Spleen (tissue), 11 donors: ENCODE measurements at regions not wholly inside any gene's neighbourhood (a gene's known extent, or its start where the extent isn't known, plus 50 kb on each side); places are given as distances from the start of the nearest gene placed in this dataset.
"Not testable (repeated sequence)": the region's sequence is repeated elsewhere in the genome, so short reads cannot be mapped to it uniquely, and the experiment has no call there.

Source experiments
- DNase-seq: peaks from one replicate; pipeline ENCODE4 v3.0.0-alpha.2; 2020
- H3K27ac ChIP-seq, 8 donors: fragments of 200-600 bp; sonication (generic) in 7 of 8; 1 replicate in 4 of 8; 2 replicates in 4 of 8; pipeline versions ENCODE4 v1.5.0 to v1.8.0; 2016 to 2021; ENCODE audit warnings: inconsistent platforms in 4 of 8, mild to moderate bottlenecking in 4 of 8, moderate library complexity in 1 of 8
- H3K27me3 ChIP-seq, 7 donors: fragments of 200-600 bp; sonication (generic) in 6 of 7; replicated peaks in 1 of 7; 1 replicate in 4 of 7; 2 replicates in 3 of 7; pipeline versions ENCODE4 v1.5.0 to v1.8.0; 2016 to 2021; ENCODE audit warnings: inconsistent platforms in 3 of 7, mild to moderate bottlenecking in 1 of 7
- H3K36me3 ChIP-seq, 6 donors: fragments of 200-600 bp; sonication (generic) in 5 of 6; 1 replicate in 4 of 6; 2 replicates in 2 of 6; pipeline versions ENCODE4 v1.5.0 to v1.8.0; 2016 to 2021; ENCODE audit warnings: inconsistent platforms in 2 of 6
- H3K4me1 ChIP-seq, 6 donors: fragments of 200-600 bp; sonication (generic) in 5 of 6; 1 replicate in 3 of 6; 2 replicates in 3 of 6; pipeline versions ENCODE4 v1.5.0 to v1.8.0; 2016 to 2021; ENCODE audit warnings: inconsistent platforms in 3 of 6
- H3K4me3 ChIP-seq, 8 donors: fragments of 200-600 bp; sonication (generic) in 7 of 8; 1 replicate in 4 of 8; 2 replicates in 4 of 8; pipeline versions ENCODE4 v1.5.0 to v1.8.0; 2016 to 2021; ENCODE audit warnings: inconsistent platforms in 4 of 8, mild to moderate bottlenecking in 4 of 8, moderate library complexity in 2 of 8
- H3K9me3 ChIP-seq, 8 donors: fragments of 200-600 bp; sonication (generic) in 7 of 8; 1 replicate in 4 of 8; 2 replicates in 4 of 8; pipeline versions ENCODE4 v1.5.0 to v1.8.0; 2016 to 2021; ENCODE audit warnings: inconsistent platforms in 4 of 8
- POLR2A ChIP-seq, 3 donors: fragments of 450-650 bp; IDR thresholded peaks; one replicate each; pipeline ENCODE4 v1.5.1; 2017; ENCODE audit warnings: antibody characterized with exemption in 3 of 3, mild to moderate bottlenecking in 1 of 3
- POLR2AphosphoS5 ChIP-seq, 3 donors: sonication (generic); formaldehyde crosslinking; IDR thresholded peaks; one replicate each; pipeline ENCODE4 v1.5.1; 2017; ENCODE audit warnings: antibody characterized with exemption in 3 of 3
- WGBS, 5 donors: extraction: QIAGEN DNeasy Blood & Tissue Kit in 3 of 5; methylation state at CpG; one replicate each; pipeline versions ENCODE4 v1.1.5 to v1.1.7; 2013 to 2018; 5-methylcytosine and 5-hydroxymethylcytosine counted together
- intact Hi-C: fragments of 100-400 bp; cut with DNase I; formaldehyde crosslinking; loops from one replicate; pipeline ENCODE4 v1.15.0; 2023; ENCODE audit warnings: low total_unique reads
- TF ChIP-seq, protein P1 (sequence below), 11 experiments: fragments of 200-600 bp in 7 of 11; fragments of 450-650 bp in 4 of 11; sonication (generic) in 4 of 11; IDR thresholded peaks in 8 of 11; conservative IDR thresholded peaks in 3 of 11; 1 replicate in 7 of 11; 2 replicates in 4 of 11; pipeline versions ENCODE4 v1.4.0 to v1.8.0; 2016 to 2021; ENCODE audit warnings: antibody characterized with exemption in 11 of 11, inconsistent platforms in 4 of 11, mild to moderate bottlenecking in 1 of 11
- donor health status: healthy with polysubstance abuse.
- donor health status: DM: no; HTN: no; CAD: no; lungs with moderate emphysema.
- donor health status: DM: no; HTN: no; CAD: no.
- donor health status: Bipolar disorder and iron deficiency.
- donor health status: healthy.
- donor health status: DM: no; HTN: no; CAD: no.
- donor health status: DM: yes; HTN: yes; CAD: no.

DNA sequence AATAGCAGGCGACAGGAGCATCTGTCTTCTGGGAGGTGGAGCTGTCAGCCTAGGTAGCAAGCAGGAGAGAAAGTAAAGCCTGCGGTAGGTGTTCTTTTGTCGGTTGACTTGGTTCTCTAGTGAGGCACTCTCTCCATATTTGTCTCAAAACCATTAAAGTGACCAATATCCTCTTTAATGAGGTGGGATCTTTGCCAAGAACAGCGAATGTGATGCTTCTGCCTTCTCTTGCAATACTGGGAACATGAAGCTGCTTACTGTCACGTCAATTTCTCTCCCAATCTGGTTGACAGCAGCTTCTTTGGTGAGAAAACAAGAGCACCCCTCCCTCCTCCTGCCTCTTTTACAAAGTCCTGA is 176.7 kb downstream of the ABCC12 start:
- WGBS, 5 donors: 55 to 68% (median 61%) methylated on average over 5 of the region's 5 CpGs
- intact Hi-C loops: no loop called here
- TF ChIP-seq POLR2A (IDR thresholded peaks at IDR 0.05) (no peak), POLR2AphosphoS5 (IDR thresholded peaks at IDR 0.05) (no peak)
- TF ChIP-seq, protein P1, sequence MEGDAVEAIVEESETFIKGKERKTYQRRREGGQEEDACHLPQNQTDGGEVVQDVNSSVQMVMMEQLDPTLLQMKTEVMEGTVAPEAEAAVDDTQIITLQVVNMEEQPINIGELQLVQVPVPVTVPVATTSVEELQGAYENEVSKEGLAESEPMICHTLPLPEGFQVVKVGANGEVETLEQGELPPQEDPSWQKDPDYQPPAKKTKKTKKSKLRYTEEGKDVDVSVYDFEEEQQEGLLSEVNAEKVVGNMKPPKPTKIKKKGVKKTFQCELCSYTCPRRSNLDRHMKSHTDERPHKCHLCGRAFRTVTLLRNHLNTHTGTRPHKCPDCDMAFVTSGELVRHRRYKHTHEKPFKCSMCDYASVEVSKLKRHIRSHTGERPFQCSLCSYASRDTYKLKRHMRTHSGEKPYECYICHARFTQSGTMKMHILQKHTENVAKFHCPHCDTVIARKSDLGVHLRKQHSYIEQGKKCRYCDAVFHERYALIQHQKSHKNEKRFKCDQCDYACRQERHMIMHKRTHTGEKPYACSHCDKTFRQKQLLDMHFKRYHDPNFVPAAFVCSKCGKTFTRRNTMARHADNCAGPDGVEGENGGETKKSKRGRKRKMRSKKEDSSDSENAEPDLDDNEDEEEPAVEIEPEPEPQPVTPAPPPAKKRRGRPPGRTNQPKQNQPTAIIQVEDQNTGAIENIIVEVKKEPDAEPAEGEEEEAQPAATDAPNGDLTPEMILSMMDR (IDR thresholded peaks at IDR 0.05 in 8 of 11, conservative IDR thresholded peaks at IDR 0.05 in 3 of 11): no peak

GRCh38 chr16:47978491-47979163 is 177.2 kb downstream of the ABCC12 start:
- DNase-seq: no peak
- no peak overlapping the region for H3K4me3 ChIP-seq
- H3K4me1 ChIP-seq: no peaks in the 10 kb centered on the region
- H3K27me3 ChIP-seq: no peaks in the 10 kb centered on the region
- no peaks in the 10 kb centered on the region for H3K9me3 ChIP-seq
- no peak overlapping the region for H3K27ac ChIP-seq
- TF ChIP-seq, protein P1 (IDR thresholded peaks at IDR 0.05 in 8 of 11, conservative IDR thresholded peaks at IDR 0.05 in 3 of 11): no peak
- TF ChIP-seq POLR2AphosphoS5 (IDR thresholded peaks at IDR 0.05) (no peak), POLR2A (IDR thresholded peaks at IDR 0.05) (no peak)
- intact Hi-C loops: no loop called here
- WGBS, 5 donors: 55 to 56% (median 56%) methylated on average over 4 of the region's 4 CpGs
- H3K36me3 ChIP-seq: no peaks in the 10 kb centered on the region

More for the DNA sequence above, 176.7 kb downstream of the ABCC12 start:
- Histone ChIP-seq H3K27me3 (peaks cover 0 to 1% (median 0%) of the 10 kb centered on the region in 7 donors), H3K4me1 (no peaks in the 10 kb centered on the region), H3K36me3 (no peaks in the 10 kb centered on the region), H3K9me3 (no peaks in the 10 kb centered on the region), H3K4me3 (no peak overlapping the region), H3K27ac (no peak overlapping the region)
- DNase-seq: no peak

DNA sequence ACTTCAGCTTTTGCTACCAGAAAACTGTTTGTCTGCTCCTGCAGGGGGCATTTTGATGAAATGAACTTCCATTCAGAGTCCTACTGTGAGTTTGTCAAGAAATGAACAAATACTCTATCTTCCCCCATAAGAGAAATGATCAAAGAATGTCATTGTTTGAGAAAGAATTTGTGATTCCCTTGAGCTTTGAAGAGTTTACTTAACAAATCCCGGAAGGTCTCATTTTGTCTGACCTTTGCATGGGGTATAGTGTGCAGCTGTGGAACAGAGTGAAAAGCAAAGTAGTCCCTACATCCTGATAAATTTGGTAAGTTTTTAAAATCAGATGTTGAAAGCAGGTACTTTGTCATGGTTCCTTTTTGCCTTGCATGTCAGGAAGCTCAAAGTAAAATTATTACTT is 178.0 kb downstream of the ABCC12 start:
- Histone ChIP-seq H3K4me3 (no peak overlapping the region), H3K27ac (no peak overlapping the region), H3K9me3 (no peaks in the 10 kb centered on the region), H3K27me3 (no peaks in the 10 kb centered on the region), H3K4me1 (no peaks in the 10 kb centered on the region), H3K36me3 (no peaks in the 10 kb centered on the region)
- DNase-seq: no peak
- 77 to 91% (median 81%) methylated on average over 1 of the region's 1 CpG for WGBS, 5 donors
- intact Hi-C loops: no loop called here
- TF ChIP-seq POLR2A (IDR thresholded peaks at IDR 0.05): no peak
- TF ChIP-seq POLR2AphosphoS5 (IDR thresholded peaks at IDR 0.05): no peak
- TF ChIP-seq, protein P1 (IDR thresholded peaks at IDR 0.05 in 8 of 11, conservative IDR thresholded peaks at IDR 0.05 in 3 of 11): no peak

DNA sequence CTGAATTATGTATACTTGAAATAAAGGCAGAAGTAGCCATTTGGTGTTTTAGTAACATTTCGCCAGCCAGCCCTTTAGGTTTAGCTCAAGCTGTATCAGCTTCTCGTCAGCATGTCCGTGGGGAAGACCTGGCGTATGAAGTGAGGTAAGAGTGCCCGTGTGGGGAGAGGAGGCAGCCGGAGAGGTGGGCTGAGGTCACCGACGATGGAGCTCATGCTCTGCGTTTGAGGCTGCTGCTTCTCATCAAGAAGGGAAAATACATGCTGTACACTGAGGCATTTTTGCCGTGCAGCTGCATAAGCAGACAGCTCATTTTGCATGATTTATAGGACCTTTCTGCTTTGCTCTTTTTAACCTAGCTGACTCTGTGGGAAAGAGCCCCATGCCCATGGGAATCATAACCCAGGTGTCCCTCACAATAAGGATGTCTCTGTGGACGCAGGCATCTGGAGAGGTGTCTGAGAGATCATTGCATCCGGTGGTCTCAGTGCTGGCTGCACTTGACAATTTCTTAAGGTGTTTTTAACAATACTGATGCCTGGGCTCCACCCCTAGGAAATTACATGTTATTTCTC is 179.1 kb downstream of the ABCC12 start:
- TF ChIP-seq, protein P1 (IDR thresholded peaks at IDR 0.05 in 8 of 11, conservative IDR thresholded peaks at IDR 0.05 in 3 of 11): no peak
- TF ChIP-seq POLR2AphosphoS5 (IDR thresholded peaks at IDR 0.05): no peak
- TF ChIP-seq POLR2A (IDR thresholded peaks at IDR 0.05): no peak
- 71 to 83% (median 75%) methylated on average over 12 of the region's 12 CpGs for WGBS, 5 donors

GRCh38 chr16:47974971-47975370 is 180.8 kb downstream of the ABCC12 start:
- H3K4me1 ChIP-seq, H3K36me3 ChIP-seq, DNase-seq, H3K4me3 ChIP-seq, H3K9me3 ChIP-seq, H3K27me3 ChIP-seq, intact Hi-C loops, H3K27ac ChIP-seq: not testable (repeated sequence)
- WGBS, 5 donors: 86 to 97% (median 93%) methylated on average over 5 of the region's 5 CpGs

More for the DNA sequence above, 179.1 kb downstream of the ABCC12 start:
- Histone ChIP-seq H3K4me1 (no peaks in the 10 kb centered on the region), H3K27me3 (no peaks in the 10 kb centered on the region), H3K27ac (no peak overlapping the region), H3K4me3 (no peak overlapping the region), H3K9me3 (no peaks in the 10 kb centered on the region), H3K36me3 (no peaks in the 10 kb centered on the region)
- intact Hi-C loops: no loop called here
- DNase-seq: no peak
